ENCODE measurements at regions not wholly inside any gene's neighbourhood (a gene's known extent, or its start where the extent isn't known, plus 50 kb on each side); places are given as distances from the start of the nearest gene placed in this dataset.
"Not testable (repeated sequence)": the region's sequence is repeated elsewhere in the genome, so short reads cannot be mapped to it uniquely, and the experiment has no call there.

DNA sequence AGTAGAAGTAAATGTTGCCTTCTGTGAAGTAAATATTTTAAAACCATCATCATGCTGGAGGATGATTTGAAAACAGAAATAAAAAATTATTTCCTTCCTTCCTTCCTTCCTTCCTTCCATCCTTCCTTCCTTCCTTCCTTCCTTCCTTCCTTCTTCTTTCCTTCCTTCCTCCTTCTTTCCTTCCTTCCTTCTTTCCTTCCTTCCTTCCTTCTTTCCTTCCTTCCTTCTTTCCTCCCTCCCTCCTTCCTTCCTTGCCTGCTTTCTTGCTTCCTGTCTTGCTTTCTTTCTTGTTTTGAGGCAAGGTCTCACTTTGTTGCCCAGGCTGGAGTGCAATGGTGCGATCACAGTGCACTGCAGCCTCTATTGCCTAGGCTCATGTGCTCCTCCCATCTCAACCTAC, 223.7 kb downstream of the LRRK2 start:
- TF ChIP-seq, protein P1, sequence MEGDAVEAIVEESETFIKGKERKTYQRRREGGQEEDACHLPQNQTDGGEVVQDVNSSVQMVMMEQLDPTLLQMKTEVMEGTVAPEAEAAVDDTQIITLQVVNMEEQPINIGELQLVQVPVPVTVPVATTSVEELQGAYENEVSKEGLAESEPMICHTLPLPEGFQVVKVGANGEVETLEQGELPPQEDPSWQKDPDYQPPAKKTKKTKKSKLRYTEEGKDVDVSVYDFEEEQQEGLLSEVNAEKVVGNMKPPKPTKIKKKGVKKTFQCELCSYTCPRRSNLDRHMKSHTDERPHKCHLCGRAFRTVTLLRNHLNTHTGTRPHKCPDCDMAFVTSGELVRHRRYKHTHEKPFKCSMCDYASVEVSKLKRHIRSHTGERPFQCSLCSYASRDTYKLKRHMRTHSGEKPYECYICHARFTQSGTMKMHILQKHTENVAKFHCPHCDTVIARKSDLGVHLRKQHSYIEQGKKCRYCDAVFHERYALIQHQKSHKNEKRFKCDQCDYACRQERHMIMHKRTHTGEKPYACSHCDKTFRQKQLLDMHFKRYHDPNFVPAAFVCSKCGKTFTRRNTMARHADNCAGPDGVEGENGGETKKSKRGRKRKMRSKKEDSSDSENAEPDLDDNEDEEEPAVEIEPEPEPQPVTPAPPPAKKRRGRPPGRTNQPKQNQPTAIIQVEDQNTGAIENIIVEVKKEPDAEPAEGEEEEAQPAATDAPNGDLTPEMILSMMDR (IDR thresholded peaks at IDR 0.05; ENCODE audit: low read depth, low read length) = not testable (repeated sequence)
- TF ChIP-seq POLR2A (IDR thresholded peaks at IDR 0.05; ENCODE audit: extremely low read depth, insufficient read length); MYC (IDR thresholded peaks at IDR 0.05; ENCODE audit: low read depth, low read length): not testable (repeated sequence)
- TF ChIP-seq, protein P2, sequence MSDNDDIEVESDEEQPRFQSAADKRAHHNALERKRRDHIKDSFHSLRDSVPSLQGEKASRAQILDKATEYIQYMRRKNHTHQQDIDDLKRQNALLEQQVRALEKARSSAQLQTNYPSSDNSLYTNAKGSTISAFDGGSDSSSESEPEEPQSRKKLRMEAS (IDR thresholded peaks at IDR 0.05; ENCODE audit: low read depth, low read length) = not testable (repeated sequence)
